ENCODE measurements at regions not wholly inside any gene's neighbourhood (a gene's known extent, or its start where the extent isn't known, plus 50 kb on each side); places are given as distances from the start of the nearest gene placed in this dataset.
"Not testable (repeated sequence)": the region's sequence is repeated elsewhere in the genome, so short reads cannot be mapped to it uniquely, and the experiment has no call there.

DNA sequence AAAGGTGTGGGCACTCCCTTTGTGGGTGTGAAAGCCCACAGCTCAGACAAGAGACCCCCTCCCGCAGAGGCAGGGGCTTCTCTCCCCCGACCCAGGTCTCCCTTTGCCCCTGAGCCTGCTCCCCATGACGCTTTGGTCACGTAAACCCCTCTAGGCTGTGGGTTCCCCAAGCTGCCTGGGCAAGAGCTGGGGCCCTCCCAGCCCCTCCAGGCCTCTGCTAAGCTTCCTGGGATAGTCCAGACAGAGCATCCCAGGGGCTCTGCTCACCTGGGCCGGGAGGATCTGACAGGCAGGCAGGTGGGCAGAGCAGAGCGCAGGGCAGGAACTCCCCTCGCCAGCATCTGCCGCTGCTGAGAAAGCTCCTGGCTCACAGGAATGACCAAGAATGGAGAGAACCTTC, 177.3 kb downstream of the BANP start:
- no peak for DNase-seq

DNA sequence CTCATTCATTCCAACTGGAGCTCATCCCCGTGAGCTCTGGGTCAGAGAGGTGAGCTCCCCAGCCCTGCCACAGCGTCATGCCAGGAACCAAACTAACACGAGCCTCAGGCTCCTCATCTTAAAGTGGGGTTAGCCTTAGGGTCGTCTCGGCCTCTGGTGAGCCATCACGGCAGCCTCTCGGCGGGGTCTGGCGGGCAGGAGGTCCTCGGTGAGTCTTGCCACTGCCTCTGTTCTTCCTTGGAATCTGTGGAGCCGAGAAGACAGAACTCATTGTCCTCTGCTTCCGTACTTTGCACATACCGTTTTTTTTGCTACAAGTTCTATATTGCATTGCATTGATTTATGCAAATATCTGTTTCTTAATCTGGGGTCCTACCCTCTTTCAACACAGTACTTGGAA, 177.9 kb downstream of the BANP start:
- not testable (repeated sequence) for DNase-seq

GRCh38 chr16:88130016-88130415, 178.8 kb downstream of the BANP start:
- DNase-seq = no peak

GRCh38 chr16:88130681-88131080, 179.4 kb downstream of the BANP start:
- DNase-seq = no peak

DNA sequence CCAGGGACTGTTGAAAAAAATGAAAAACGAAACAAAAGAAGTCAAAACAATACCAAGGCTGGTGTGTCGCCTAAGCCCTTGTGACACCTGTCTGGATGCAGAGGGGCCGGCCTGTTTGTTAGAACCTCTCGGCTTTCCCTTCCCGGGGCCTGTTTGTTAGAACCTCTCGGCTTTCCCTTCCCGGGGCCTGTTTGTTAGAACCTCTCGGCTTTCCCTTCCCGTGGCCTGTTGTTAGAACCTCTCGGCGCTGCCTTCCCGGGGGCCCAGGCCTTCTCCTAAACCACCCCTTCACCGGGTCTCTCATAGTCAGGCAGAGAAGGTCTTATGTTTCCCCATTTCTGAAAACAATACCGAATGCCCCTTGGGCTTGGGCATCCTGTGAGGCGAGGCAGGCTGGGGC, 180.0 kb downstream of the BANP start:
- no peak for DNase-seq

DNA sequence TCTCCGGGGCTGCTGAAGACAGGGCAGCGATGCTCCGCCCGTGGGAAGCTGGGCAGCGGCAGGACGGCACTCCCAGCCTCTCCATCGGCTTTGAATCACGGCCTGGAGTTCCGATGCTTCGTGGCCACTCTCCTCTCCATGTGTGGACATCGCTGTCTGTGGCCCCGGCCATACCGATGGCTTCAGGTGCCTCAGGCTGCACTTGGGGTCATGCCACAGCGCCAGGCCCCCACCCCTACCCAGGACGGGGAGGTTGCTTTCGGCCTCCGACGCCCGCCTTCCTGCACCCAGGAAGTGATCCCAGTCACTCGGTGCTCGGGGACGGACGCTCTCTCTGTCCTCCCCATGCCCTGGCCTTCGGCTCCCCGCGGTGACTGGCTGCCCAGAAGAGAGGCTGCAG, 180.7 kb downstream of the BANP start:
- DNase-seq = no peak

- DNase-seq = no peak
Observed at GRCh38 chr16:88132836-88133506, 181.7 kb downstream of the BANP start.

DNA sequence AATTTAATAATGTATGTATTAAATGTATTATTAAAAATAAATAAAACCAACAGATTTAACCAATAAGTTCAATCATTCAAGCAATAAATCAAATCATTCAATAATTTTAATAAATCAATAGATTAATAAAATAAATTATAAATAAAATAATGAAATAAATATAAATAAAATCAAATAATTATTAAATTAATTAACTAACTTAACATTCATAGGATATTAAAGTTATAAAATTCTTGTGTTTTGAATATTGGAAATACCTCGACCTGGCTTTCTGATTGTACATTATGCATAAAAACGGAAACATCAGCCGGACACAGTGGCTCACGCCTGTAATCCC, 182.2 kb downstream of the BANP start:
- no peak for DNase-seq

GRCh38 chr16:88134172-88134898, 183.1 kb downstream of the BANP start:
- not testable (repeated sequence) for DNase-seq

DNA sequence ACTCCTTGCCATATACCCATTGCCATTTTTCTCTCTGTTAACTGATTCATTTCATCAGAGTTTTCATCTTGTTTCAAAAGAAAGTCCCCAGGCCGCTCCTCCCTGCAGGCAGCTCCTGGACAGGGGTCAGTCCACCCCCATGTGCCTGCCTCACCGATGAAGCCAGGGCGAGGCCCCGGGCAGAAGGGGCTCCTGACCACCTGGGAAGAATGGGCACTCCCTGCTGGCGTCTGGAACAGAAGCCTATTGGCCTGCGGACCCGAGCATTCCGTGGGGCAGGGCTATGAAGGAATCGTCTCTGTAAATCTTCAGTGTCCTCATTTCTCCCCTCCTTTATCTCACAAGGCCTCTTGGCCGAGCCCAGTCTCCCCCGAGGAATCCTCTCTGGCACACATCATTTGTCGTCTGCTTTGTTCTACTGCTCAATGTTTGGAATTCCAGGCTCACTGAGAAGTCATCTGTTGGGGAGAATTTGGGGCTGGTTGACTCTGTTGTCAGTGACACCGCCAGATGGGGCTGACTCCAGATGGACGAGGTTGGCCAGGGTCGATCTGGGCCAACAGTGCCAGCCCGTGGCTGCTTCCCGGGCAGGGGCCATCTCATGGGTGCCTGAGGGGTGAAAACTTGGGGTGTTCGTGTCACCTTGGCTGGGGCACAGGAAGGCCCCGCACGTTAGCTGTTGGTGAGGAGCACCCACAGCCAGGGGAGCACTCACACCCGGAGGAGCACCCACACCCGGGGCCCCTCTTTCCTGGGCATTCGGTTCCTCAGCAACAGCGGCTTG, 183.9 kb downstream of the BANP start:
- DNase-seq = not testable (repeated sequence)

DNA sequence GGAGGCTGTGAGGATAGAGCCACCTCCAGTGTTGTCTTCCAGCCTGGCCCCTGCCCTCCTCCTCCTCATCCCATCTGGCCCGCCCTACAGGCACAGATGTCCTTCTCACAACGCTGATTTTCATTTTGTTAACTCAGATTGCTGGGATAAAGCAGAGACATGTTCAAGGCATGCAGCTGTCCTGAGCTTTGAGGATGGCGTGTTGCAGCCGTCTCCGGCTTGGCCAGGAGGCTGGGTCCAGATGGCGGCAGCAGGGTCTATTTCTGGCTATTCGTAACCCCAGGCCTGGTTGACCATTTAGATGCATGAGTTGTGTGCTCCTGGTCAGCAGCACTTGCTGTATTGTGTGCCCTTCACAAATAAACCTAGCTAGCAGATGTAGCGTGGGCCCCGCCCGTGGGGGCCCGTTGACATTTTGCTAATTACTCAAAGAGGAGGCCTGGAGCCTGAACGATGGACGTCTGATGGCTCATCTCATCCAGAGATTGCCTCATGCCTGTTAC, 185.0 kb downstream of the BANP start:
- not testable (repeated sequence) for DNase-seq

DNA sequence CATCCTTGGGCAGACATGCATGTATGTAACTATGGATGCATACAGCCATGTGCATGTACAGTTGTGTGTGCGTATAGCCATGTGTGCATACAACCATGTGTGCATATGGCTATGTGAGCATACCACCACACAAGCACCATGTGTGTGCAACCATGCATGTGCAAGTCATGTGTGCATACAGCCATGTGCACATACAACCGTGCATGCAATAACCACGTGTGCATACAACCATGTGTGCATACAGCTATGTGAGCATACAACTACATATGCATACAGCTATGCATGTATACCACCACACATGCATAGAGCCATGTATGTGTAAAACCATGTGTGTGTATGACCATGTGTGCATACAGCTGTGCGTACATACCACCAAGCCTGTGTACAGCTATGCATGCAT, 185.7 kb downstream of the BANP start:
- not testable (repeated sequence) for DNase-seq

DNA sequence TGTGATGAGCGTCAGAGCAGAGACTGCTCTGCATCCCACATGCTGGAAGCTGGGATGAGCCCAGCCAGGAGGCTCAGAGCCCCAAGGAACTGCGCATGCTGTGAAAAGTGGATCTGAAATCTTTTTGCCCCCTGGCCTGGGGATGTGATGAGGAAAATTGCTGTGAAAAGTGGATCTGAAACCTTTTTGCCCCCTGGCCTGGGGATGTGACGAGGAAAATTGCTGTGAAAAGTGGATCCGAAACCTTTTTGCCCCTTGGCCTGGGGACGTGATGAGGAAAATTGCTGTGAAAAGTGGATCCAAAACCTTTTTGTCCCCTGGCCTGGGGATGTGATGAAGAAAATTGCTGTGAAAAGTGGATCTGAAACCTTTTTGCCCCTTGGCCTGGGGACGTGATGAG, 187.9 kb downstream of the BANP start:
- DNase-seq = not testable (repeated sequence)

DNA sequence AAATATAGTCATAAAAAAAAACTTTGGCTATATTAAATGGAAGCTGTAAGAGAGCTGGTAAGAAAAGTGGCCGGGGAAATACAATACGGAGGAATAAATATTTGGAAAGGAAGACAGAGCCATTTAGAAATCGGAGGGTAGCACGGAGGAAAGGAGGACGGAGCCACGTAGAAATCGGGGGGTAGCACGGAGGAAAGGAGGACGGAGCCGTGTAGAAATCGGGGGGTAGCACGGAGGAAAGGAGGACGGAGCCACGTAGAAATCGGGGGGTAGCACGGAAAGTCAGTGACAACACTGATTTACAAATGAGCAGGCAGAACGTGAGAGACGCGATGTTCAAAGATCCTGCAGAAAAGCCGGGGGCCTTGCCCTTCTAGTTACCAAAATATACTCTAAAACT, 189.0 kb downstream of the BANP start:
- DNase-seq = not testable (repeated sequence)

- no peak for DNase-seq
Observed at GRCh38 chr16:88141580-88141979, 190.3 kb downstream of the BANP start.

- not testable (repeated sequence) for DNase-seq
Observed at GRCh38 chr16:88142056-88142935, 191.1 kb downstream of the BANP start.

- not testable (repeated sequence) for DNase-seq
Observed at GRCh38 chr16:88143122-88144027, 192.1 kb downstream of the BANP start.

DNA sequence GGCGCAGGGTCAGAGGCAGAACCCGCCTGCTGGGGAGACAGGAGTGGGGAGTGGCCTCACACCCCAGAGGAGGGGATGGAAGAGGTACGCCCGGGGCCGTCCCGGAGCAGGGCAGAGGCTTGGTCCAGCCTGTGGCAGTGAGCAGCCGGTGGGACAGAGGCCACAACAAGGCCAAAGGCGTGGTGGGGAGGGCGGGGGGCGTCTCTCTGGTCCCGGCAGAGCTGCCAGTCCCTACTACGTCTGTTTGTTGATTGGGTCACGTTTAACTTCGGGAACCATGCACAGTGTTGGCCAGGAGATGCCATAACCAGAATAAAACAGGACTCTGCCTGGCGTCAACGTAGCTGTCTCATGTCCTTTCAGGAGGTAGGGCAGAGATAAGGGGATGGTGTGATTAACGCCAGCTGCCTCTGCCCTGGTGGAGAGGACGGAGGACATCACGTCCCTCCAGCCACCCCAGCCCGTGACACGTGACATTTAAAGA, 192.8 kb downstream of the BANP start:
- no peak for DNase-seq

DNA sequence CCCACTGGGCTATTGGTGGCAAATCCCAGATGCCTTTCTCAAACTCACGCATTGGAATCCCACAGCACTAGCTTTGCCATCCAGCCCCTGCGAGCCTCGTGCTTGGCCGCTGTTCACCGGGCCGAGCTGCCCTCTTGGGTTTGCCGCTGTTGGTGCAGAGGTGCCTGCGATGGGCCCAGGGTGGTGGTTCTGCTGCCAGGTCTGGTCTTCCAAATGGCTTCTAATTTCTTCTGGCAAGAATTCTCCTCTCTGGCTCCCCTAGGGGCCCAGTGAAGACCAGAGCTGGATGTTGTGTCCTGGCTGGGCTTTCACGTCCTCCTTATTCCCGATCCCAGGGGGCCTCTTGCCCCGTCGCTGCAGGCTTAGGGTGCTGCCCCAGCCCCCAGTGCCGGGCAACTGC, 194.1 kb downstream of the BANP start:
- DNase-seq = not testable (repeated sequence)

- not testable (repeated sequence) for DNase-seq
Observed at GRCh38 chr16:88145824-88146405, 194.7 kb downstream of the BANP start.

DNA sequence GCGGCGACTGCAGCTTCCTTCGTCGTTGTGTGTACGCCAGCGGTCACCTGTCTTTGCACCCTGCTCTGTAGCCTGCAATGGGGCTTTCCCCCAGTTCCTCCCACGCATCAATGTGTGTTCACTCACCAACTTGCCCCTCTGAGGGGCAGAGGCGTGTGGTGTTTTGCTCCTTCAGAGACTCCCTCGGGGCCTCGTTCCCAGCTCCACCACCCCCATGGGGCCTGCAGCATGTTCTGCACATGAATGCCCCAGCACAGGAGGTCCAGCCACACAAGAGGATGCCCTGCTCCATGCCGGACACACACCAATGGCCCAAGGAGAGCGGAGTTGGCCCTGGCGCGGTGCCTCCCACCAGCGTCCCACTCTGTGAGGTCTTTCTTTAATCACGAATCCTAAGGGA, 196.8 kb downstream of the BANP start:
- not testable (repeated sequence) for DNase-seq
